Omental fat pad (tissue), 3 donors: ENCODE measurements at regions not wholly inside any gene's neighbourhood (a gene's known extent, or its start where the extent isn't known, plus 50 kb on each side); places are given as distances from the start of the nearest gene placed in this dataset.

Source experiments
- ATAC-seq: fragments of 150-250 bp; one replicate; pipeline ENCODE4 v1.9.1; 2016; ENCODE audit warnings: mild to moderate bottlenecking, moderate library complexity; ENCODE audit not compliant: low FRiP score
- DNase-seq: peaks from one replicate; pipeline ENCODE4 v3.0.0-alpha.2; 2019; ENCODE audit warnings: low spot score
- TF ChIP-seq, protein P1 (sequence below), 3 donors: fragments of 450-650 bp; IDR thresholded peaks; one replicate each; pipeline ENCODE4 v1.5.1; 2016 to 2017; ENCODE audit warnings: antibody characterized with exemption in 3 of 3, mild to moderate bottlenecking in 3 of 3, moderate library complexity in 2 of 3

- DNase-seq: no peak
- TF ChIP-seq, protein P1, sequence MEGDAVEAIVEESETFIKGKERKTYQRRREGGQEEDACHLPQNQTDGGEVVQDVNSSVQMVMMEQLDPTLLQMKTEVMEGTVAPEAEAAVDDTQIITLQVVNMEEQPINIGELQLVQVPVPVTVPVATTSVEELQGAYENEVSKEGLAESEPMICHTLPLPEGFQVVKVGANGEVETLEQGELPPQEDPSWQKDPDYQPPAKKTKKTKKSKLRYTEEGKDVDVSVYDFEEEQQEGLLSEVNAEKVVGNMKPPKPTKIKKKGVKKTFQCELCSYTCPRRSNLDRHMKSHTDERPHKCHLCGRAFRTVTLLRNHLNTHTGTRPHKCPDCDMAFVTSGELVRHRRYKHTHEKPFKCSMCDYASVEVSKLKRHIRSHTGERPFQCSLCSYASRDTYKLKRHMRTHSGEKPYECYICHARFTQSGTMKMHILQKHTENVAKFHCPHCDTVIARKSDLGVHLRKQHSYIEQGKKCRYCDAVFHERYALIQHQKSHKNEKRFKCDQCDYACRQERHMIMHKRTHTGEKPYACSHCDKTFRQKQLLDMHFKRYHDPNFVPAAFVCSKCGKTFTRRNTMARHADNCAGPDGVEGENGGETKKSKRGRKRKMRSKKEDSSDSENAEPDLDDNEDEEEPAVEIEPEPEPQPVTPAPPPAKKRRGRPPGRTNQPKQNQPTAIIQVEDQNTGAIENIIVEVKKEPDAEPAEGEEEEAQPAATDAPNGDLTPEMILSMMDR (IDR thresholded peaks at IDR 0.05): no peak
- ATAC-seq: no peak
These were observed 212.6 kb downstream of the BARHL2 start for GRCh38 chr1:90504509-90504908.

DNA sequence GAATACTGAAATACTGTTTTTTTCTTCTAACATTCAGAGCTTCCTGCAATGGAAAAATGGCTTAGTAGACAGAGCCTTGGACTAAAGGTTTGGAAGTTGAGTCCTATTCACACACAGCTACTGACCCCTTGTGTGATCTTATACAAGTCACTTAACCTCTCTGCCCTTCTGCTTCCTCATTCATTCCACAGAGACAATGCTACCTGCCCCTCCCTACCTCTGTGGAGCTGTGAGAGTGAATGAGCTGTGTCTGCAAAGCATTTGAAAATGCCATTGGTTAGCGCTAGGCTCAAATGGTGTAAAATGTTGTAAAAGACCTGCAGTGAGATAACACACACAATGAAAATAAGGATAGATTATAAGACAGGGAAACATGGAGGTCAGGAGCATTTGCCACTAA is 214.4 kb downstream of the BARHL2 start:
- TF ChIP-seq, protein P1 (IDR thresholded peaks at IDR 0.05): no peak
- no peak for DNase-seq
- no peak for ATAC-seq

GRCh38 chr1:90502194-90502593 is 214.9 kb downstream of the BARHL2 start:
- ATAC-seq: no peak
- no peak for DNase-seq
- TF ChIP-seq, protein P1 (IDR thresholded peaks at IDR 0.05): no peak

- DNase-seq: no peak
- TF ChIP-seq, protein P1 (IDR thresholded peaks at IDR 0.05): no peak
- no peak for ATAC-seq
These were observed 215.8 kb downstream of the BARHL2 start for GRCh38 chr1:90501281-90501680.

- TF ChIP-seq, protein P1 (IDR thresholded peaks at IDR 0.05): no peak
- no peak for DNase-seq
- ATAC-seq: no peak
These were observed 222.3 kb downstream of the BARHL2 start for GRCh38 chr1:90494748-90495282.

- ATAC-seq (no peak), DNase-seq (no peak)
- TF ChIP-seq, protein P1 (IDR thresholded peaks at IDR 0.05): no peak
These were observed 228.7 kb downstream of the BARHL2 start for GRCh38 chr1:90488451-90488850.

DNA sequence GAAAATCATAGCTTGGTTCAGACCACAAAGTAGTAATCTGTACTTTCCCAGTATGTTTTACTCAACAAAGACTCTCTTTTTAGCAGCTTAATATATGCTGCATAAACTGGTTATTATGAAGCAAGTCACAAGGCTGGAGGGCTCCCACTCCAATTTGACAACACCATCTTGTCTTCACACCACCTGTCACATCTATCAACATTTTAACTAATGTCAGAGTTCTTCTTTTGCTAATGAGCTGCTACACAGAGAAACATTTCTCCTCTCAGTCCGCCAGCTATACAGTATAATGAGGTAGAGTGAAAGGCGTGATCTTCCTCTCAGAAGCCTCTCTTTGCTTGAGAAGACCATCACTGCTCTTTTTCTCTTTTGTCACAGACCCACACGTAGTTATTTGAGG is 230.1 kb downstream of the BARHL2 start:
- ATAC-seq (no peak), DNase-seq (no peak)
- TF ChIP-seq, protein P1 (IDR thresholded peaks at IDR 0.05): no peak
